ENCODE measurements at regions not wholly inside any gene's neighbourhood (a gene's known extent, or its start where the extent isn't known, plus 50 kb on each side); places are given as distances from the start of the nearest gene placed in this dataset.

- no peaks in the 10 kb centered on the region for H3K36me3 ChIP-seq (ENCODE audit: control insufficient read depth, insufficient read depth, low read length)
- intact Hi-C loops (cut with micrococcal nuclease) (no loop called here), in situ Hi-C loops (cut with MboI; ENCODE audit: low sequenced_read_pairs) (no loop called here), dilution Hi-C loops (cut with HindIII; ENCODE audit: low sequenced_read_pairs, unreplicated experiment) (no loop called here)
- no peak overlapping the region for H2BK20ac ChIP-seq (ENCODE audit: low read depth, low read length)
- no peak overlapping the region for H3K23ac ChIP-seq (ENCODE audit: low read depth, low read length)
- no peaks in the 10 kb centered on the region; the same call in 1 of the 2 replicates for H3K4me1 ChIP-seq (ENCODE audit: control insufficient read depth, insufficient read depth, low read length)
- H2AFZ ChIP-seq (replicated peaks; ENCODE audit: low read length, poor library complexity): no peak overlapping the region
- H4K20me1 ChIP-seq (ENCODE audit: insufficient read depth, low read length): no peaks in the 10 kb centered on the region
- TF ChIP-seq CTCF (conservative IDR thresholded peaks at IDR 0.05; ENCODE audit: low read depth, low read length): no peak
- no peak for TF ChIP-seq SMC3 (IDR thresholded peaks at IDR 0.05; ENCODE audit: low read depth, low read length)
- no peak for TF ChIP-seq RAD21 (IDR thresholded peaks at IDR 0.05; ENCODE audit: low read length)
- TF ChIP-seq RCOR1 (IDR thresholded peaks at IDR 0.05; ENCODE audit: insufficient replicate concordance, low read length): no peak
- TF ChIP-seq MXI1 (IDR thresholded peaks at IDR 0.05; ENCODE audit: borderline replicate concordance, low read depth, low read length): no peak
- TF ChIP-seq CEBPB (IDR thresholded peaks at IDR 0.05; ENCODE audit: low read depth, low read length): no peak
- no peak overlapping the region for H3K18ac ChIP-seq (ENCODE audit: low read depth, low read length)
- no peak overlapping the region for H2BK15ac ChIP-seq (ENCODE audit: low read depth, low read length)
- no peak for ATAC-seq (ENCODE audit: low read depth)
- no TSS peak for BruUV-seq (replicated peaks)
- no peak overlapping the region for H3K14ac ChIP-seq (replicated peaks; ENCODE audit: low read depth, low read length)
- H4K8ac ChIP-seq (ENCODE audit: low read depth in 2 of 2, low read length in 2 of 2): no peak overlapping the region
- H3K9me3 ChIP-seq (ENCODE audit: control insufficient read depth, insufficient read depth, low read length): no peaks in the 10 kb centered on the region
- no peak overlapping the region for H2AK5ac ChIP-seq (ENCODE audit: low read depth, low read length)
- H4K5ac ChIP-seq (ENCODE audit: low read depth, low read length): no peak overlapping the region
- H4K91ac ChIP-seq (ENCODE audit: insufficient read depth, low read depth, low read length): no peak overlapping the region
- H3K4ac ChIP-seq (ENCODE audit: low read depth, low read length): no peak overlapping the region
- H3K9me1 ChIP-seq (ENCODE audit: insufficient read depth, low read length): peaks cover 3% of the 10 kb centered on the region; the same call in 1 of the 2 replicates
- no peaks in the 10 kb centered on the region for H3K79me1 ChIP-seq (ENCODE audit: low read depth in 1 of 2, low read length in 2 of 2)
- H3K27me3 ChIP-seq (ENCODE audit: control insufficient read depth, insufficient read depth, low read length): no peaks in the 10 kb centered on the region; the same call in 1 of the 2 replicates
- DNase-seq: no peak
- no peak overlapping the region for H3K9ac ChIP-seq (ENCODE audit: low read depth, low read length)
- no peak overlapping the region for H2BK120ac ChIP-seq (ENCODE audit: low read depth, low read length)
- H3K4me2 ChIP-seq (ENCODE audit: low read depth, low read length): no peak overlapping the region
- WGBS, 2 experiments (ENCODE audit: extremely low coverage in 2 of 2, insufficient read length in 1 of 2): 80% methylated on average over 1 of the region's 2 CpGs; no CpG with 5 or more reads in 1 of the 2 experiments
- no peak overlapping the region for H3K4me3 ChIP-seq (ENCODE audit: insufficient read depth, low read depth, low read length)
- POLR2A ChIA-PET (ENCODE audit: unreplicated experiment): no interaction called here
- no peak overlapping the region for H2BK5ac ChIP-seq (ENCODE audit: low read depth, low read length, poor library complexity, severe bottlenecking)
- CTCF ChIA-PET: no interaction called here
- no peak overlapping the region for H3K56ac ChIP-seq (ENCODE audit: extremely low read depth, insufficient read depth, low read length)
- H2AK9ac ChIP-seq (replicated peaks; ENCODE audit: low read depth, low read length, poor library complexity): peak overlapping the region; percentile 5
- H3K27ac ChIP-seq (ENCODE audit: insufficient read depth, low read length): no peak overlapping the region
Observed at GRCh38 chrX:112536544-112536943, 143.2 kb downstream of the LHFPL1 start.
